ENCODE measurements at regions not wholly inside any gene's neighbourhood (a gene's known extent, or its start where the extent isn't known, plus 50 kb on each side); places are given as distances from the start of the nearest gene placed in this dataset.
"Not testable (repeated sequence)": the region's sequence is repeated elsewhere in the genome, so short reads cannot be mapped to it uniquely, and the experiment has no call there.

GRCh38 chr22:34760276-34761008, 305.5 kb upstream of the ISX start:
- peak; percentile 64 for DNase-seq (ENCODE audit: low spot score)

GRCh38 chr22:34761111-34761510, 304.8 kb upstream of the ISX start:
- DNase-seq (ENCODE audit: low spot score): peak; percentile 85

GRCh38 chr22:34763496-34763895, 302.5 kb upstream of the ISX start:
- no peak for DNase-seq (ENCODE audit: low spot score)

GRCh38 chr22:34765115-34765514, 300.8 kb upstream of the ISX start:
- peak; percentile 48 for DNase-seq (ENCODE audit: low spot score)

GRCh38 chr22:34769361-34769760, 296.6 kb upstream of the ISX start:
- no peak for DNase-seq (ENCODE audit: low spot score)

- peak; percentile 38 for DNase-seq (ENCODE audit: low spot score)
These were observed 289.1 kb upstream of the ISX start for GRCh38 chr22:34776817-34777216.

GRCh38 chr22:34781681-34782080, 284.3 kb upstream of the ISX start:
- peak; percentile 52 for DNase-seq (ENCODE audit: low spot score)

- DNase-seq (ENCODE audit: low spot score): no peak
These were observed 282.5 kb upstream of the ISX start for GRCh38 chr22:34783436-34783835.

- no peak for DNase-seq (ENCODE audit: low spot score)
These were observed 281.9 kb upstream of the ISX start for GRCh38 chr22:34784056-34784455.

GRCh38 chr22:34797826-34798225, 268.1 kb upstream of the ISX start:
- no peak for DNase-seq (ENCODE audit: low spot score)

GRCh38 chr22:34798605-34799004, 267.4 kb upstream of the ISX start:
- no peak for DNase-seq (ENCODE audit: low spot score)

GRCh38 chr22:34800260-34800980, 265.5 kb upstream of the ISX start:
- DNase-seq (ENCODE audit: low spot score): peak; percentile 75

- no peak for DNase-seq (ENCODE audit: low spot score)
These were observed 264.7 kb upstream of the ISX start for GRCh38 chr22:34801221-34801620.

GRCh38 chr22:34804091-34804490, 261.9 kb upstream of the ISX start:
- no peak for DNase-seq (ENCODE audit: low spot score)

GRCh38 chr22:34804604-34805003, 261.4 kb upstream of the ISX start:
- peak; percentile 27 for DNase-seq (ENCODE audit: low spot score)

- DNase-seq (ENCODE audit: low spot score): no peak
These were observed 260.2 kb upstream of the ISX start for GRCh38 chr22:34805771-34806170.

GRCh38 chr22:34808618-34809017, 257.3 kb upstream of the ISX start:
- DNase-seq (ENCODE audit: low spot score): peak; percentile 57

GRCh38 chr22:34812631-34813030, 253.3 kb upstream of the ISX start:
- peak; percentile 99 for DNase-seq (ENCODE audit: low spot score)

GRCh38 chr22:34814260-34815025, 251.5 kb upstream of the ISX start:
- peak; percentile 96 for DNase-seq (ENCODE audit: low spot score)

- no peak for DNase-seq (ENCODE audit: low spot score)
These were observed 236.5 kb upstream of the ISX start for GRCh38 chr22:34829485-34829884.

GRCh38 chr22:34834059-34834458, 231.9 kb upstream of the ISX start:
- DNase-seq (ENCODE audit: low spot score): no peak

- not testable (repeated sequence) for DNase-seq (ENCODE audit: low spot score)
These were observed 231.4 kb upstream of the ISX start for GRCh38 chr22:34834541-34834940.

- DNase-seq (ENCODE audit: low spot score): peak; percentile 82
These were observed 224.6 kb upstream of the ISX start for GRCh38 chr22:34841331-34841771.
